ENCODE measurements at regions not wholly inside any gene's neighbourhood (a gene's known extent, or its start where the extent isn't known, plus 50 kb on each side); places are given as distances from the start of the nearest gene placed in this dataset.

DNA sequence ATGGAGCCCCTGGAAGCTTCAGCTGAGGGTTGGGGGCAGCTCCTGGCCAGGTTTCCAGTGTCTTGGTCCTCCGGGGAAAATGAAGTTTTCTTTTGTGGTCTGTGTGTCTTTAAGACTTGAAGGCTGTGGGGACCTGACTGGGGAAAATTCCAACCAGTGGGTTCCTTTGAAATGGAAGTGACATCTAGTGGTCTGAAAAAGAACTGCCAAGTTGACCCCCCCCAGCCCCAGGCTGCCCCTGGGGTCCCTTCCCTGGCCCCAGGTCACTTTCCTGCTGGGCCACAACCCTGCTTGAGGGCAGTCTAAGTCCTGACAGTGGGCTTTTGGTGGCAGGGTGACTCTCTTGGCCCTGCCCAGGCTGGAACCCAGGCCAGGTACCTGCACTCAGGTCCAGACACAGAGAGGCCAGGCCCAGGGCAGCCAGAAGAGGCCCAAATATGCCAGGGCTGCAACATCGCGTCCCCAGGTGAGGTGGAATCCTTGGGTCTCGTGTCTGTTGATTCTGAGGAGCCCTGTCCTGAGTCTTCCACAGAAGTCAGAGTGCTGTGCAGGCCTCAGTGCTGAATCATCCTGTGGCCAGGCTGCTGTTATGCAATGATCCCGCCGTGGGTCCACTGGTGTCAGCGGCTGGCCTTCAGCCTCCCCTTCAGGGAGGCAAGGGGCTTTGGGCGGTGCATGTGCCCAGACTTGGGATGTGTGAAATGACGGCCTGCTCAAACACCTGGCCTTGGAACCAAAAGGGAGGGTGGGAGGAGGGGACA lies 68.4 kb downstream of the VEGFA start:
- DNase-seq (ENCODE audit: low read depth in 3 of 3, low spot score in 2 of 3): no peak

DNA sequence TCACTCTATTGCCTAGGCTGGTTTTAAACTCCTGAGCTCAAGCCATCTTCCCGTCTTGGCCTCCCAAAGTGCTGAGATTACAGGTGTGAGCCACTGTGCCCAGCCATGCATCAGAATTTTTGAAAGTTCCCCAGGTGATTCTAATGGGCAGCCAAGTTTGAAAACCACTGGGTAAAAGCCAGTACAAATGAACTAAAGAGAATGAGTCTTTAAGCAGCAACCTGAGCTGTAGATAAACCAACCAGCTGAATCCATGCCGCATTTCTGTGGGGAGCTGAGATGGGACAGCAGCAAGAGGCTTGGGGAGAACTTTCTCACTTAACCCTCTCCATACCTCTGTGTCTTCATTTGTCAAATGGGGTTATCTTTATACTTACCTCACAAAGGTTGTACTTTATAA lies 67.5 kb downstream of the VEGFA start:
- DNase-seq (ENCODE audit: low read depth in 3 of 3, low spot score in 2 of 3): no peak

DNA sequence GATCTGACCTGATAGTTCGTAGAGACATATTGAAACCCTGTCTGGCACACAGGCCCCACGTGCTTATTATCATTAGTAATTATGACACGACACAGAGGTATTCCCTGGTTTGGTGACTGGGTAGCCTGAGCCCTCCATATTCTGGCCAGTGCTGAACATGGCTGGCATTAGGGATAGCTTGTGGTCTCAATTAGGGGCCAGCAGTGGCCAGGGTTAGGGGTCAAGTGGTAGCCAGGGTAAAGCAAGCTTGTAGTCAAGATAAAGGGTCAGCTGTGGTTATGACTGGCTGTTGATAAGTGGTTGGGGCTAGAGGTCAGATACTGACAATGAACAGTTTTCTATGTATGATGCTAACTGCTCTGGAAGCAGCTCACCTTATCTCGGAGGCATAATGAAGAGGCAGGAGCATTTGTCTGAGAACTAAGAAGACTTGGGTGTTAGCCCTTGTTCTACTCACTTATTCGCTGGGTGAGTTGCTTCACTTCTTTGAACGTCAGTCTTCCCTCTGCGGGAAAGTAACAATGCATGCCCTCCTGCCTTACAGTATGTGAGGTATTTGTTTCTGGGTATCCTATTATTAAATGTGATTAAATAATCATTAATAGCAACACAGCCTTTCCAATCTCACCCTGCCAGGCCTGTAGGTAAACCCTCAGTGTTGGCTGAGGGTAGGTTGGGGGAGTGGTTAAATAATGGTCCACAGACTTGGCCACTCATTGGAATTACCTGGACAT lies 66.7 kb downstream of the VEGFA start:
- no peak for DNase-seq (ENCODE audit: low read depth in 3 of 3, low spot score in 2 of 3)

Data from right renal cortex interstitium (tissue), 3 donors.